GM12864 (cell line): ENCODE measurements at regions not wholly inside any gene's neighbourhood (a gene's known extent, or its start where the extent isn't known, plus 50 kb on each side); places are given as distances from the start of the nearest gene placed in this dataset.

Experiments
- DNase-seq: peaks from one replicate; pipeline ENCODE4 v3.0.0-alpha.2; 2011; ENCODE audit warnings: low read depth
- H3K4me3 ChIP-seq: 2 replicates; pipeline ENCODE4 v1.5.1; 2011; ENCODE audit warnings: mild to moderate bottlenecking, low read depth, low read length, control low read depth
- CTCF ChIP-seq: IDR thresholded peaks from 2 replicates; pipeline ENCODE4 v1.5.1; 2011; ENCODE audit warnings: low read depth, mild to moderate bottlenecking, moderate library complexity, low read length, control low read depth, inconsistent platforms; ENCODE audit errors: missing control alignments

- TF ChIP-seq CTCF: no peak
- H3K4me3 ChIP-seq: no peak overlapping the region
- DNase-seq: no peak
These were observed 255.5 kb upstream of the SETBP1 start for GRCh38 chr18:44425161-44425560.

GRCh38 chr18:44437603-44438002 lies 243.1 kb upstream of the SETBP1 start:
- TF ChIP-seq CTCF: no peak
- no peak for DNase-seq
- H3K4me3 ChIP-seq: no peak overlapping the region

- no peak overlapping the region for H3K4me3 ChIP-seq
- no peak for TF ChIP-seq CTCF
- DNase-seq: no peak
These were observed 230.5 kb upstream of the SETBP1 start for GRCh38 chr18:44450226-44450625.

- no peak for TF ChIP-seq CTCF
- no peak overlapping the region for H3K4me3 ChIP-seq
- DNase-seq: no peak
These were observed 228.3 kb upstream of the SETBP1 start for GRCh38 chr18:44452346-44452745.

- TF ChIP-seq CTCF: no peak
- H3K4me3 ChIP-seq: no peak overlapping the region
- no peak for DNase-seq
These were observed 227.2 kb upstream of the SETBP1 start for GRCh38 chr18:44453505-44453904.

GRCh38 chr18:44458777-44459176 lies 221.9 kb upstream of the SETBP1 start:
- H3K4me3 ChIP-seq: no peak overlapping the region
- TF ChIP-seq CTCF: no peak
- no peak for DNase-seq

- TF ChIP-seq CTCF: no peak
- no peak for DNase-seq
- no peak overlapping the region for H3K4me3 ChIP-seq
These were observed 216.1 kb upstream of the SETBP1 start for GRCh38 chr18:44464398-44465180.
